Stimulated activated CD4-positive, alpha-beta T cell treated with anti-CD3 and anti-CD28 coated beads, Interleukin-2, amount 100 ng/mL, for 48 hours (primary cell): ENCODE measurements at regions not wholly inside any gene's neighbourhood (a gene's known extent, or its start where the extent isn't known, plus 50 kb on each side); places are given as distances from the start of the nearest gene placed in this dataset.
A peak's percentile ranks its signal among the peaks of the same experiment; 100 is the strongest.
"Not testable (repeated sequence)": the region's sequence is repeated elsewhere in the genome, so short reads cannot be mapped to it uniquely, and the experiment has no call there.

Experiments used
- DNase-seq, 2 donors: peaks; one replicate each; pipeline ENCODE4 v3.0.0-alpha.2; 2020

DNA sequence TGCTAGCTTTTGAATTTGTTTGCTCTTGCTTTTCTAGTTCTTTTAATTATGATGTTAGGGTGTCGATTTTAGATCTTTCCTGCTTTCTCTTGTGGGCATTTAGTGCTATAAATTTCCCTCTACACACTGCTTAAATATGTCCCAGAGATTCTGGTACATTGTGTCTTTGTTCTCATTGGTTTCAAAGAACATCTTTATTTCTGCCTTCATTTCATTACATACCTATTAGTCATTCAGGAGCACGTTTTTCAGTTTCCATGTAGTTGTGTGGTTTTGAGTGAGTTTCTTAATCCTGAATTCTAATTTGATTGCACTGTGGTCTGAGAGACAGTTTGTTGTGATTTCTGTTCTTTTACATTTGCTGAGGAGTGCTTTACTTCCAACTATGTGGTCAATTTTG is 51.2 kb upstream of the MB21D2 start:
- DNase-seq: not testable (repeated sequence)

DNA sequence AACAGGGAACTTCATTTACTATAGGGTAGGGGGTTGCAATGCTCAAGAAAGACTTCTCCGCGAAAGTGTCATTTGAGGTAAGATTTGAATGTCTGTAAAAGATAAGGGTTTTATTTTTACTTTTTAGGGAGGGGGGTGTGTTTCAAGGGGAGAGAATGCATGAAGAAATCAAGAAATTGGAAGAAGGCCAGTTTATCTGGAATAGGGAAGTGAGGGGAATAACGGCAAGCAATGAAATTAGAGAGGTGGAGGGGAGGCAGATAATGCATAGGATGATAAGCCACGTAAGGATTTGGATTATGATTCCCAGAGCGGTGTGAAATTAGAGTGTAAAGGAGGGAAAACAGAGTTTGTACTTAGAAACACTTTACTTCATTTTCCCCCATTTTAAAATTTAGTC is 63.0 kb upstream of the MB21D2 start:
- no peak for DNase-seq

DNA sequence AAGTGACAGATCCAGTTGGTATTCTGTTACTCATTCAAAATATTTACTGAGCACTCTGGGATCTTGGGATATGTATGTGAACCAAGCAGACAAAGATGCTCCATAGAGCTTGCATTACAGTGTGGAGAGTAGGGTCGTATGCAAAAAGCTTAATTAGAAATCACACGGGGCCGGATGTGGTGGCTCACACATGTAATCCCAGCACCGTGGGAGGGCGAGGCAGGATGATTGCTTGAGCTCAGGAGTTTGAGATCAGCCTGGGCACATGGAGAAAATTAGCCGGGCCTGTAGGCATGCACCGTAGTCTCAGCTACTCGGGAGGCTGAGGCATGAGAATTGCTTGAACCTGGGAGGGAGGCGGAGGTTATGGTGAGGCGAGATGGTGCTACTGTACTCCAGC is 68.7 kb upstream of the MB21D2 start:
- DNase-seq: no peak

DNA sequence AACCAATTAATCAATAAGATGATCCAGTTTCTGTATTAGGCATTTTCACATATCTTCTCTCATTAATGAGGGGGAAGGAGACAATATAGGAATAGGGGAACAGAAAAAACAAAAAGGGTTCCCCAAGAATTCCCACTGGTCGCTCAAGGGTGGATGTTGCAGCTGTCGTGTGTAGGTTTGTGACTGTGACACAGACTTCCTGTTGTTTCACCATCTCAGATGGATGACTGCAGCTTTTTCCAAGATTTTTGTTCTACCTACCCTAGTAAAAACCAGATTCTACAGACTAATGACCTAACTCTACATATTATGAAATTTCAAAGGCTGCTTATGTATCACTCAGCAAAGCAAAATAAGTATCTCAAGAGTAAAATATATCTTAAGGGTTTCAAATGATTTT is 73.7 kb upstream of the MB21D2 start:
- no peak for DNase-seq

DNA sequence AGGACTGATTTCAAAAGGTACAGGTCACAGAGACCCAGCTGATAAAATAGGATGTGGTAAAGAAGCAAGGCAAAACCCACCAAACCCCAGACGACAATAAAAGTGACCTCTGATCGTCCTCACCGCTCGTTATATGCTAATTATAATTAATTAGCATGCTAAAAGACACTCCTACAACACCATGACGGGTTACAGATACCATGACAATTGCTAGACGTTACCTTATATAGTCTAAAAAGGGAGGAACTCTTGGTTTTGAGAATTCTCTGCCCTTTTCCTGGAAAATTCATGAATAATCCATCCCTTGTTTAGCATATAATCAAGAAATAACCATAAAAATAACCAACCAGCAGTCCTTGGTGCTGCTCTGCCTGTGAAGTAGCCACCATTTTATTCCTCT is 74.7 kb upstream of the MB21D2 start:
- DNase-seq: no peak

DNA sequence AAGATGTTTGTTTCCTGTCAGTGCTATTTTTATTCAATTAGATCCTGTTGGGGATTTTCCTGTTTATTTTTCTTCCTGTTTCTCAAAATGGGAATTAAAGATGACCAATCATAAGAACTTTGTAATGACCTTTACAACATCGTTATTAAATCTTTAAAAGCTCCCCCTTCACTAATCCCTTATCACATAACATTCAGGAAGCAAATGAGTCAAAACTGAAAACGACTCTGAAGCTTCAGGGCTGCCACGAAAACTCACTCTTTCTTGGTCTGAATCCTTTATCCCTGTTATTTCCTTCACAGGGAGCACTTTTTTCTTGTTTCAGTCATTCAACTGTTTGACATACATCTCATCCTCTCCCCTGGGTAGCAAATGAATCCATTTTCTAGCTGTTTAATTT is 75.8 kb upstream of the MB21D2 start:
- no peak for DNase-seq

DNA sequence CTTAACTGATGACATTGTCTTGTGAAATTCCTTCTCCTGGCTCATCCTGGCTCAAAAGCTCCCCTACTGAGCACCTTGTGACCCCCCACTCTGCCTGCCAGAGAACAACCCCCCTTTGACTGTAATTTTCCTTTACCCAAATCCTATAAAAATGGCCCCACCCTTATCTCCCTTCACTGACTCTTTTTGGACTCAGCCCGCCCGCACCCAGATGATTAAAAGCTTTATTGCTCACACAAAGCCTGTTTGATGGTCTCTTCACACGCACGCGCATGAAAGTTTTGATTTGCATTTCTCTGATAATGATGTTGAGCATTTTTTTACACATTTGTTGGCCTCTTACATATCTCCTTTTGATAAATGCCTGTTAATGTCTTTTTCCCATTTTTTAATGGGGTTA is 83.5 kb upstream of the MB21D2 start:
- not testable (repeated sequence) for DNase-seq

DNA sequence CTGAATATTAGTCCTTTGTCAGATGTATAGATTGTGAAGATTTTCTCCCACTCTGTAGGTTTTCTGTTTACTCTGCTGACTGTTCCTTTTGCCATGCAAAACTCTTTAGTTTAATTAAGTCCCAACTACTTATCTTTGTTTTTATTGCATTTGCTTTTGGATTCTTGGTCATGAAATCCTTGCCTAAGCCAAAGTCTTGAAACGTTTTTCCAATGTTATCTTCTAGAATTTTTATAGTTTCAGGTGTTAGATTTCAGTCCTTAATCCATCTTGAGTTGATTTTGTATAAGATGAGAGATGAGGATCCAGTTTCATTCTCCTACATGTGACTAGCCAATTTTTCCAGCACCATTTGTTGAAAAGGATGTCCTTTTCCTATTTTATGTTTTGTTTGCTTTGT is 86.0 kb upstream of the MB21D2 start:
- not testable (repeated sequence) for DNase-seq

DNA sequence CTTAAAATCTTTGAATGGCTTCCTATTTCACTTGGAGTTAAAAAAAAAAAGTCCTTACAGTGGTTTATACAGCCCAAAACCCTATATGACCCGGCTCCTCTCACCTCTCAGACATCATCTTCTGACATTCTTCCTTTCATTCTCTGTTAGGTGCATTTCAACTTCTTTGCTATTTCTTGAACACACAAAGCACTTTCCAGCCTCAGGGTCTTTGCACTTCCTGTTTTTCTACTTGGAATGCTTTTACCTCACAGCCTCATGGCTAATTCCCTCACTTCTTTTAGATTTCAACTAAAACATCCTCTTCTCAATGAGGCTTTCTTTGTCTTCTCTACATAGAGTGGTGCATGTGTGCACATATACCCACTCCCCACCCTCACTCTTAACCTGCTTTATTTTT is 91.0 kb upstream of the MB21D2 start:
- no peak for DNase-seq

DNA sequence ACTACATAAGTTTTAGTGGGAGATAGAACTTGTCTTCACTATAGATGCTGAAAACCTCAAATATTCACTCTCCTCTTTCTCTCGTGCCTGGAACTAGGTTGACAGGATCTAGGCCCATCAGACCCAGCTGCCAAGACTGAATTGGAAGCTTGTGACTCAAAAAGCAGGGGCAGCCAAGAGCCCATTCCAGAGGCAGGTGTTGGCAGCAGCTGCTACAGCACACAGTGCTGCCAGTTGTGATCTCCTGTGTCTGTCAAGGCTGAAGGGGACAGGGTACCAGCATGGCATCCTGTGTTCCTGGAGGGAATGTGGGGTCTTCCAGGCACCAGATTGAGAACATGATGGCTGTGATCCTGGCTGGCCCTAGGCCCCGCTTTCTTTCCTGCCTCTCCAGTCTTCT is 92.5 kb upstream of the MB21D2 start:
- no peak for DNase-seq

DNA sequence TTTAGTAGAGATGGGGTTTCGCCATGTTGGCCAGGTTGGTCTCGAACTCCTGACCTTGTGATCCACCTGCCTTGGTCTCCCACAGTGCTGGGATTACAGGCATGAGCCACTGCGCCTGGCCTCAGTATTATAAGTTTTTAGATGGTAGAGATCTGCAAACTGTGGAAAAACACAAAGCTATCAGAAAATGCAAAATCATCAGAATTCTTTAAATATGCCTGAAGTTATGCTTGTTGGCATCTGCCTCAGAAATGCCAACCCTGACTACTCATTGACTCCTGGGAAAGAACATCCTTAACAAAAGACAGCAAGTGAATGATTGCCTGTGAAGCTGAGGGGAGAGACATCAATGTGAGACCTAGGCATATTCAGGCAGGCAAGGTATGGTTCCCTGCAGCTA is 94.3 kb upstream of the MB21D2 start:
- no peak for DNase-seq

DNA sequence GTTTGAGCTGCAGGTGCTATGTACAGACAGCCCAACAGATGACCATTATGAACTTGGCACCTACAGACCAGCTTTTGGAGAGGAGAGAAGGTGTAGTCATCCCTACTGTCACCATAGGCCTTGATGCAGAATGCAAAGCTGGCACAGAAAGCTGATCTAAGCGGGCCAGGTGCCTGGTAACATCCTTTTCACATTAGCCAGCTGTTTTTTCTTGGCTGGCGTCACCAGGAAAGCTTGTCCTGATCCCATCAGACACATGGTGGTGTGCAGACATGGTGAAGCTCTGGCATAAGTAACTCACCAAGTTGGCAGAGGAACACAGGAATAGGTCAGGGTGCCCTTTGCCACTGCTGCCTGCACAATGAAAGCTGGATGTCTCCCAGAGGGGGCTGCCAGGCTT is 97.2 kb upstream of the MB21D2 start:
- no peak for DNase-seq

DNA sequence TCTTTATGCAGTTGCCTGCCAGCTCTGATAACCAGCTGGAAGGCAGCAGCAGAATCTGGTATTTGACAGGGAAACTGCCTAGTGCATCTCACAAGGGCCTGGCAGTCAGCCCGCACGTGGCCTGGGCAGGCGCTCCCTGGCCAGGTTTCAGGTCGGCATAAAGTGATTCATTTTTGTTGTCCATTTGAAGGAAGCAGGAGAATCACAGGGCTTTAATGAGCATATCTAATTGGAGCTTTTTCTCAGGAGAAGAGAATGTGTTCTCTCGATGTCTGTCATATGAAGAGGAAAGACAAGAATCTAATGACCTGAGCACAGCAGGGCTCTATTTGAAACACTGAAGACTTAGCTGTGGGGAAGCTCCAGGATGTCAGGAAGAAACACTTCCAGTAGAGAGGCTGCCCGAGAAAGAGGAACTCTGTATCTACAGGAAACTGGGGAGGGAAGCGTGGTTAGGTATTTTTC is 98.8 kb upstream of the MB21D2 start:
- no peak for DNase-seq

DNA sequence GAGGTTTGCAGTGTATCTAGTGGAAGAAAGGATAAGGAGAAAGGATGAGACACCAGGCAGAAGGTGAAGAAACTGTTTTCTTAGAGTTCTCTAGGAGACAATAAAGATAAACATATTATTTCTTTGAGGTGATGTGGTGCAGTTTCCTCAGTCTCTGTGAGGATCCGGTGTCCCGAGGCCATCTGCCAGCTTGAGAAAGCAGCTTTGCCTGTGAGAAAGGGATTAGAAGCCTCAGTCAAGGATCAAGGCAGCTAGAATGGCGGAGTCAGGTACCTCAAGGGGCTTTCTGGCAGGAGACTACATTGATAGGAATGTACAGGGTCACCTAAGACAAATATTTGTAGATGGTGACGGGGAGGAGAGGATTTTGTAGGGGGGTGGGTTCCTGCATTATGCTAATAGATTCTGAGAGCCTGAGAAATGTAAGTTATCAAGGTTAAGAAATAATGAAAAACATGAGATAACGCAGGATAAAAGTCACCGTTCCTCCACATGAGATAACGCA is 103.9 kb upstream of the MB21D2 start:
- no peak for DNase-seq

DNA sequence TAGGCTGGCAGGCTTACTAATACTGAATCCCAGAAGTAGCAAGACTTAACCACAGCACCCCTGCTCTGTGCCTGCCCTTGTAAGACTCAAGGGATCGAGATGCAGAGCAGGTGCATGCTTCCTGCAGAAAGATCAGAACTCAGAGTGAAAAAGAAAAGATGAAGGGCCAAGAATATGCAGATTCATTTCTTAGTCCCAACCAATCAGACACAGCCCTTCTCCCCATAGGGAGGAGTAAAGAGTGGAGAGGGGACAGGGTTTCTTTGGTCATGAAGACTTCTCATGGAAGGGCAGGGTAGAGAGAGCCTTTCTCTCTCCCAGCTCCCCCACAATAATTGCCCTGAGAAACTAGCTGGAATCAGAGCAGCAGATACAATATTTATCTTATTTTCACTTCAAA is 105.6 kb upstream of the MB21D2 start:
- no peak for DNase-seq

DNA sequence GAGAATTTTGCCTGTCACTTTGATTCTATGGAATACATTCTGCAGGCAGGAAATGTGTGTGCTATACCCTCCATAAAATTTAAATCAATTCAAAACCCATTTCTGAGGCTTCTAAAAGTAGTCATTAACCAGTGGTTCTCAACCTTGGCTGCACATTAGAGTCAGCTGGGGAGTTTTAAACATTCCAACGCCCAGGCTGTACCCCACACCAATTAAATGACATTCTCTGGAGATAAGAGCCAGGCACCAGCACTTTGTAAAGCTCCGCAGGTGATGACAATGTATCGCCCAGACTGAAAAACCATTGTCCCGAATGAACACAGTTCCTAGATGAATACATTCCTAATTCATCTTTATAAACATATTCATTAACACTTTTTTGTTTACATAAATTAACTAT is 110.6 kb upstream of the MB21D2 start:
- DNase-seq: no peak

DNA sequence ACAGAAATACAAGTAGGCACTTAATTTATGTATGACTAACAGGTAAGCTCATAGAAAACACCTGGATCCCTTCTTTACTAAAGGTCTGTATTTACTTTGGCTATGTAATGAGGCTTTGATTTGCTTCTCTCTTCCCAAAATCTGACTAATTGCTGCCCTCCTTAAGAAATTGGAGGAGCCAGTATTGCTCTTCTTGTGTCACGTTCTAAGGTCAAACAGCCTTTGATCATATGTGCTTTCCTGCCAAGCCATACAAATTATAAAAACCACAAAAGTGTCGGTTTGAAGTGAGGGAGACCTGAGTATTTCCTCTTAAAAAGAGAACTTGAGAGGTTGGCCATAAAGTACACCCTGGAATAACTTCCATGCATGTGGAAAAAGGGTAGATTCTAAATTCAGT is 112.1 kb upstream of the MB21D2 start:
- DNase-seq: no peak

DNA sequence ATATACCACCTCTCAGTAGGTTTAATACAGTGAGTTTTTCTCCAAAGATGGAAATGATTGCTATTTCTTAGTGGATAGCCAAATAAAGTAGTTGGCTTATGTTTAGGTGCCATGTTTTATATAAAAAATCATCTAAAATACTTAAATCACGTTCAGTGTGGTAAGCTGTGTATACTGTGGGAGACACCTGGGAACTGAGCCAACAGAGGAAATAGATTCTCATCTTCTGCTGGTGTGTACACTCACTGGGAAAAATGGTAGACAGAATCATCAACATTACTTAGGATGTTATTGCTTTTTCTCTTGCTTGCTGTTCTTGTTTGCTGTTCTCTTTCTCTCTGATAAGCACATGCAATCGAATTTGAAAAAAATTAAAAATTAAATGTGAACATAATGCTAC is 112.6 kb upstream of the MB21D2 start:
- DNase-seq: no peak

DNA sequence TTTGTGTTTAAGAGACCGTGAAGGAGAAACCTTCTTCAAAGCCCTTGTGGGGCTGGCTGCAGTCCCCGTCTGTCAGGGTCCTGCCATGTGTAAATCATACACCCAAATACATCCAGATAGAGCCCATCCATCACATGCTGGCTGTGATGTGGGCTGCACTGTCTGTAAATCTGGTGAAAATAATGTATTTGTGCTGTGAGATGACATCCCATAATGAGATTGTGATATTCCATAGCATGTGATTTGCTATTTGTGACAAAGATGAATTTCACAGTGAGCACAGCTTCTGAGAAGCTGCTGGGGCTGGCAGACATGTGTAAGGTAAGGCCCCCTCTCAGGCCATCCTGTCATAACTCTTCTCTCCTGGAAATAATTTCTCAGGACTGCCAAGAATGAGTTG is 114.3 kb upstream of the MB21D2 start:
- DNase-seq: no peak

DNA sequence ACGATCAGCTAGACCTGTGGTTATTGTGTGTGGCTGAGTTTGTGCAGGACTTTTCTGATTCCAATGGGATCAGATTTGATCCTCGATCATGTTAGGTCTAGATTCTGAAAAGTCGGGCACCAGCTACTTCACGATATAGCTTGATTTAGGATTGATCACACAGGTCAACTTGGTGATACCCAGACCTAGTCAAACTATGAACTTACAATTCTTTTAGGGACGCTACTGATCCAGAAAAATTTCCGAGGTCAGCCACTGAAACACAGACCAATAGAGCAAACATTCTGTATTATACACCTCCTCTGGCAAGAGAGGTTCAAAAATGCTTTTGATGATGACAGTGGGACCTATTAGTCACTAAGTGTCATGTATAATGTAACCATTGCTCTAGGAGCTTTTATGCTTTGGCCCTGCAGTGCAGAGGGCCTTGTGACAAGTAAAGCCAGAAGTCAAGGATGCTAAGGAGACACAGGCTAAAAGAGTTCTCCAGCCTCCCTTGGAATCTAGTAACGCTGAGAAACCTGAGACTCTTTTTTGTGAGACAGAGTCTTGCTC is 115.6 kb upstream of the MB21D2 start:
- DNase-seq: no peak

DNA sequence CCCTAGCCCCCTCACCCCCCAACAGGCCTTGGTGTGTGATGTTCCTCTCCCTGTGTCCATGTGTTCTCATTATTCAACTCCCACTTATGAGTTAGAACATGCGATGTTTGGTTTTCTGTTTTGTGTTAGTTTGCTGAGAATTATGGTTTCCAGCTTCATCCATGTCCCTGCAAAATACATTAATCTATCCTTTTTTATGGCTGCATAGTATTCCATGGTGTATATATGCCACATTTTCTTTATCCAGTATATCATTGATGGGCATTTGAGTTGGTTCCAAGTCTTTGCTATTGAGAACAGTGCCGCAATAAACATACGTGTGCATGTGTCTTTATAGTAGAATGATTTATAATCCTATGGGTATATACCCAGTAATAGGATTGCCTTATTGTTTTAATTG is 120.2 kb upstream of the MB21D2 start:
- DNase-seq: not testable (repeated sequence)

DNA sequence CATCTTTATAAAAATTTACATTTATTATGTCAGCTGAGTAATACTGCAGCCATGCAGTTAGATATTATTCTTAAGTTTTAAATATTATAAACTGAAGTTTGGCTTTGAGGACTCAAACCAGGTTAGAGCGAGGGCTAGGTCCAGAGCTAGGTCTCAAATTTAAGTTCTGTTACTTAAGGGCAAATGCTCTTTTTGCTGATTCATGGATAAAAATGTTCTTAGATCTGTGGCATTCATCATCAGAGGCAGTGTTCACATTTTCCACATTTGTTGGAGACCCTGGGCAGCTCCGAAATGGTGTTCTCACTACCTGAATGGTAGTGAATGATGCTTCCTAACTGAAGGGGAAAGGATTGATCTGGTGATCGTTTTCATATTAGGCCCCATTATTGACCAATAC is 121.4 kb upstream of the MB21D2 start:
- no peak for DNase-seq

DNA sequence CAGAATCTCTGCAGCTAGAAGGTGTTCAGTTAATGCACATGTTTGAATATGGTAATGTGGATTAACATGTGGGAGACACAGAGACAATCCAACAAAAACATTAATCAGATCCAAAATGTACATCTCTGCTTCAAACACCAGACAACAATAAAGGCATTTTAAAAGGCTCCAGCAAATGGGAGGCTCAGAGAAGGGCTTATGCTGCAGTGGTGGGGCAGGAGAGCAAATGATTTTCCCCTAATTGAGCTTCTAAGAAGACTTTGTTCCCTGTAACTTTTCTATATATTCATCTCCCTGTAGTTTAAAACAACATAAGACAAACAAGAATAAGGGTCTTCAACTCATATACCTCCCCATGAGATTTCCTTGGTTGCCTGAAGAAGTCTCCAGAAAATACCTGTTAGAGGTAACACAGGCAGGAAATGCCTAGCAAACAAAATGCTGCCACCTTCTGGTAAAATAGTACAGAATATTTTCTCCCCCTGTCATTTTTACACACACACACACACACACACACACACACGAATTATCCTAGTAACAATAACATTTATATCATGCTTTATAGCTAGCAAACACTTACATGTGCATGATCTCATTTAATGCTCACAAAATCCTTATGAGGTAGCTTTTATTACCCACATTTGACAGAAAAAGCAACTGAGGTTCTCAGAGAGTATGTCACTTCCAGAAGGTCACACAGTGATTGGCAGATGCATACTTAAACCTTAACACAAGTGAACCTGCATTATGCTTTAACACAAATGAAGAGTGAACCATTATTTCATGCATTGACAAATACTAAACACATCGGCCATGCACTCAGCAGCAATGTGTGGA is 123.4 kb upstream of the MB21D2 start:
- peak in 1 of 2 donors; percentile 2 for DNase-seq

DNA sequence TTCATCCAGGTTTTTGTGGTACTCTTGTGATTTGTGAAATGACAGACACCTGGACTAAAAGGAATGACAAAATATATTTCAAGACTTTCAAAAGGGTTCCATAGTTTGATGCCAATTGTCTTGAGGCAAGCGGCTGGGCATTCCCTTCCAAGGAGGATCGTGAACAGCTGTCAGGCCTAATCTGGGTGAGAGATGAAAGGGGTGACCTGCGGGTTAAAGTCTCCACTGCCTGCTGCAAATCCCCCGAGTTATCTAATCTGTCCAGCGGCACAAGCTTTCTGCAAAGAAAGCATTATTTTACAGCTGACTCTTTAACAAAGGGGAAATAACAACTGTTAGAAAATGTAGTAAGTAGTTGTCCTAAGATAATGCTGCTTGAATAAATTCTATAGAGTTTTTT is 128.7 kb upstream of the MB21D2 start:
- no peak for DNase-seq

DNA sequence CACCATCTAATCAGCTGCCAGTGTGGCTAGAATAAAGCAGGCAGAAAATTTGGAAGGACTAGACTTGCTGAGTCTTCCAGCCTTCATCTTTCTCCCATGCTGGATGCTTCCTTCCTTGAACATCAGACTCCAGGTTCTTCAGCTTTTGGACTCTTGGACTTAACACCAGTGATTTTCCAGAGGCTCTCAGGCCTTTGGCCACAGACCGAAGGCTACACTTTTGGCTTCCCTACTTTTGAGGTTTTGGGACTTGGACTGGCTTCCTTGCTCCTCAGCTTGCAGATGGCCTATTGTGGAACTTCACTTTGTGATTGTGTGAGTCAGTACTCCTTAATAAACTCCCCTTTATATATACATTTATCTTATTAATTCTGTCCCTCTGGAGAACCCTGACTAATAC is 129.8 kb upstream of the MB21D2 start:
- DNase-seq: not testable (repeated sequence)
